ENCODE measurements at regions not wholly inside any gene's neighbourhood (a gene's known extent, or its start where the extent isn't known, plus 50 kb on each side); places are given as distances from the start of the nearest gene placed in this dataset.

- no peak for DNase-seq (ENCODE audit: low read depth in 4 of 4, low spot score in 3 of 4)
Observed at GRCh38 chr15:35168464-35168863, 83.4 kb upstream of the NANOGP8 start.

- DNase-seq (ENCODE audit: low read depth in 4 of 4, low spot score in 3 of 4) = no peak
Observed at GRCh38 chr15:35167675-35168074, 82.6 kb upstream of the NANOGP8 start.

- no peak for DNase-seq (ENCODE audit: low read depth in 4 of 4, low spot score in 3 of 4)
Observed at GRCh38 chr15:35166730-35167359, 81.8 kb upstream of the NANOGP8 start.

- no peak for DNase-seq (ENCODE audit: low read depth in 4 of 4, low spot score in 3 of 4)
Observed at GRCh38 chr15:35161694-35162093, 76.6 kb upstream of the NANOGP8 start.

DNA sequence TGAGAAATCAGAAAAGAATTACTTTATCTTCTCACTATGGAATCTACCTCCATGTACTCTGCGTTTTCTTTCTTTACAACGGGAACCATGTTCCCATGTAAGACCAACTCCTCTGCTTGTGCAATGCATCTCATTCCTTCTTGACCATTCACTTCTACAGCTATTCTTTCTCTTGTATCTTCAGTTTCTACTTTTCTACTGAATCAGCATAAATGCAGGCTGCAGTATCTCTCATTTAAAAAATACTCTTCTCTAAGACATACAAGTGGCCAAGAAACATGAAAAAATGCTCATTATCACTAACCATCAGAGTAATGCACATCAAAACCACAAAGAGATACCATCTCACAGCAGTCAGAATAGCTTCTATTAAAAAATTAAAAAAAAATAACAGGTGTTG, 74.1 kb upstream of the NANOGP8 start:
- no peak for DNase-seq (ENCODE audit: low read depth in 4 of 4, low spot score in 3 of 4)

DNA sequence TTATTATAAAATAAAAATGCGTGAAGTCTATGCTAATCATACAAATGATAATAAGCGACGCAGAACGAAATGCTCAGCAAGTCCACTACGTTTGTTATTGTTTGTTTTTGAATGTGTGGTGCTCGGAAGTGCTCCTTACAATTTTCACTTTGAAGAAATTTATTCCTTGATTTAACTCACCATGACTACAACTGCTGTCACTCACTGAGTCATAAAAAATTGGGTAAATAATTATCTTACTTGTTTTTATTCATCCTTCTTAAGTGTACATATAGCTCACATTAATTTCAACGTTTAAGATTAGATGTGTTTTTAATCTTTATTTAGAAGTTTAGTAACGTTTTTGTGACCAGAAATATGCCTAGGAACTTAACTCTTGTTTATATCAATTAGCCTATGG, 66.7 kb upstream of the NANOGP8 start:
- no peak for DNase-seq (ENCODE audit: low read depth in 4 of 4, low spot score in 3 of 4)

DNA sequence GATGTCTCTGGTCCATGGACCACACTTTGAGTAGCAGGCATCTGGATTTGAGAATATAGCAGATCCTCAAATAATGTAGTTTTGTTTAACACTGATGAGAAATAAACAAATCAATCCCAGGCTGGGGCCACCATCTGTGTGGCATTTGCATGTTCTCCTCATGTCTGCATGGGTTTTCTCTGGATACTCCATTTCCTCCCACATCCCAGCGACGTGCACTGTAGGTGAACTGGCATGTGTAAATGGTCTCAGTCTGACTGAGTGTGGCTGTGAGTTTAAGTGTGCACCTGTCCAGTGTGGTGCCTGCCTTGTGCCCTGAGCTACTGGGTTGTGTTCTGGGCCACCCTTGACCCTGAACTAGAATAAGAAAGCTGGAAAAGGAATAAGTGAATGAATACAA, 66.3 kb upstream of the NANOGP8 start:
- DNase-seq (ENCODE audit: low read depth in 4 of 4, low spot score in 3 of 4) = no peak

- DNase-seq (ENCODE audit: low read depth in 4 of 4, low spot score in 3 of 4) = no peak
Observed at GRCh38 chr15:35150361-35150760, 65.3 kb upstream of the NANOGP8 start.

DNA sequence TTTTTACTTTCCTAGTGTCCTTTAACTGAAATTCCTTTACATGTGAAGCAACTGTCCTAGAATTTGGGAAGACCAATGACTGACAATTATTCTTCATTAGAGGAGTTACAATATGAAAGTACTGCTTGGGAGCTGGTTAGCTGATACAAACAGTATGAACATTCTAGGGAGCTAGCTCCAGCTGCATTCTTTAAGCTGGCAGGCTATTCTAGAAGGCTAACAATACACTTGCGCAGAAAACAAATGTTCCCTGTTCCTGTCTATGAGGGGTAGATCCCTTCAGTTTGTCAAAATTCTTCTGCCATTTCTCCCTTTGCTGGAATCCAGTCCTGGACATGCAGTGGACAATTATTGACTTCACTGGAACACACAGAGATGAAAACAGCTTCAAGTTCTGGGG, 60.2 kb upstream of the NANOGP8 start:
- DNase-seq (ENCODE audit: low read depth in 4 of 4, low spot score in 3 of 4) = no peak

- DNase-seq (ENCODE audit: low read depth in 4 of 4, low spot score in 3 of 4) = no peak
Observed at GRCh38 chr15:35142578-35142977, 57.5 kb upstream of the NANOGP8 start.

GRCh38 chr15:35141743-35142471, 56.8 kb upstream of the NANOGP8 start:
- DNase-seq (ENCODE audit: low read depth in 4 of 4, low spot score in 3 of 4) = no peak

DNA sequence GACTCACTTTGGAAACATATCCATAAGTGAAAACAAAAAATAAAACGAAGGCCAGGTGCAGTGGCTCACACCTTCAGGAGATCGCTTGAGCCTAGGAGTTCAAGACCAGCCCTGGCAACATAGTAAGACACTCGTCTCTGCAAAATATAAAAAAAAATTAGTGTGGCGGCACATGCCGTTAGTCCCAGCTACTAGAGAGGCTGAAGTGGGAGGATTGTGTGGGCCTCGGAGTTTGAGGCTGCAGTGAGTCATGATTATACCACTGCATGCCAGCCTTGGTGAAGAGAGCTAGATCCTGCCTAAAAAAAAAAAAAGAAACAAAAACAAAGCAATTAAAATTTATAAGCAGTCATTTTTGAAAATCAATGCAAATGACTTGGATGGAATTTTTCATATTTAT, 54.7 kb upstream of the NANOGP8 start:
- DNase-seq (ENCODE audit: low read depth in 4 of 4, low spot score in 3 of 4) = no peak

- no peak for DNase-seq (ENCODE audit: low read depth in 4 of 4, low spot score in 3 of 4)
Observed at GRCh38 chr15:35137190-35137574, 52.1 kb upstream of the NANOGP8 start.

GRCh38 chr15:35136321-35137189, 51.5 kb upstream of the NANOGP8 start:
- no peak for DNase-seq (ENCODE audit: low read depth in 4 of 4, low spot score in 3 of 4)
